Lung (tissue), 11 donors: ENCODE measurements at regions not wholly inside any gene's neighbourhood (a gene's known extent, or its start where the extent isn't known, plus 50 kb on each side); places are given as distances from the start of the nearest gene placed in this dataset.

Experiments
- ATAC-seq: fragments of 200-7000 bp; cut with Tn5 transposase; one replicate; pipeline ENCODE4 v1.9.1; 2020; ENCODE audit warnings: moderate number of reproducible peaks; ENCODE audit not compliant: insufficient read depth, low FRiP score
- DNase-seq, 3 donors: peaks; one replicate each; pipeline ENCODE4 v3.0.0-alpha.2; 2013 to 2017
- H3K27ac ChIP-seq, 2 donors: one replicate each; pipeline ENCODE4 v1.5.1; 2013; ENCODE audit warnings: mild to moderate bottlenecking in 2 of 2, moderate library complexity in 2 of 2, control low read depth in 1 of 2, inconsistent platforms in 1 of 2, low read depth in 1 of 2, low read length in 1 of 2
- H3K27me3 ChIP-seq, 3 donors: one replicate each; pipeline ENCODE4 v1.5.1; 2013; ENCODE audit warnings: low read length in 2 of 3; ENCODE audit not compliant: control insufficient read depth in 3 of 3, insufficient read depth in 3 of 3
- H3K36me3 ChIP-seq, 4 donors: one replicate each; pipeline ENCODE4 v1.5.1; 2013; ENCODE audit warnings: low read length in 4 of 4, mild to moderate bottlenecking in 1 of 4, moderate library complexity in 1 of 4; ENCODE audit not compliant: control insufficient read depth in 4 of 4, insufficient read depth in 4 of 4
- H3K4me1 ChIP-seq, 5 donors: one replicate each; pipeline ENCODE4 v1.5.1; 2013; ENCODE audit warnings: low read length in 5 of 5, mild to moderate bottlenecking in 2 of 5, moderate library complexity in 1 of 5; ENCODE audit not compliant: control insufficient read depth in 5 of 5, insufficient read depth in 5 of 5
- H3K4me3 ChIP-seq: one replicate; pipeline ENCODE4 v1.5.1; 2013; ENCODE audit warnings: mild to moderate bottlenecking, control low read depth, moderate library complexity
- H3K9ac ChIP-seq, 2 donors: one replicate each; pipeline ENCODE4 v1.5.1; 2013; ENCODE audit warnings: low read length in 2 of 2, control low read depth in 1 of 2; ENCODE audit not compliant: insufficient read depth in 1 of 2
- H3K9me3 ChIP-seq, 4 donors: one replicate each; pipeline ENCODE4 v1.5.1; 2013; ENCODE audit warnings: low read length in 3 of 4, mild to moderate bottlenecking in 1 of 4, moderate library complexity in 1 of 4; ENCODE audit not compliant: control insufficient read depth in 4 of 4, insufficient read depth in 3 of 4
- WGBS, 2 donors: extraction: QIAGEN DNeasy Blood & Tissue Kit; methylation state at CpG; one replicate each; pipeline ENCODE4 v1.1.7; 2013; 5-methylcytosine and 5-hydroxymethylcytosine counted together
- TF ChIP-seq, protein P1 (sequence below): IDR thresholded peaks from 2 replicates; pipeline ENCODE4 v1.5.1; 2012; ENCODE audit warnings: mild to moderate bottlenecking; ENCODE audit errors: control extremely low read depth, extremely low read depth
- donor health status: control.
- donor health status: control.
- donor health status: Bipolar disorder and iron deficiency.
- donor health status: healthy.
- donor health status: DM: yes; HTN: yes; CAD: no.

DNA sequence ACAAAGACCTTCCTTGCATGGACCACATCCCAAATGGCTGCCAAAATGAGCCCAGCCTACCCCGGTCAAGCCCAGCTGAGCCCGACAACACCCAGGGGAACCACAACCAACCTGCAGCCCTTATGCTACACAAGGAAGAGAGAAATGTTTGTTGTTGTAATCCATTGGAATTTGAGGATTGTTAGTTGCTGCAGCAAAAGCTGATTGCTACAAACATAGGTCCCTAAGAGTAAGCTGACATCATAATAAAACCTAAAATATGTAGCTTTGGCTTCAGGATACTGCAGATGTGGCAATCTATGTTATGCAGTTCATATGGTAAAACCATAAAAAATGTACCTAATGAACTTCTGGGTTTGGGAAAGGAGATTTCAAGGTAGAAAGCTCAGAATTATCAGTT is 65.5 kb upstream of the DNAH14 start:
- no peak overlapping the region for H3K4me3 ChIP-seq
- H3K36me3 ChIP-seq: no peaks in the 10 kb centered on the region
- 94 to 95% methylated on average over 2 of the region's 2 CpGs for WGBS, 2 donors
- H3K9me3 ChIP-seq: peaks cover 0 to 6% (median 3%) of the 10 kb centered on the region in 4 donors
- no peaks in the 10 kb centered on the region for H3K27me3 ChIP-seq
- no peak overlapping the region for H3K9ac ChIP-seq
- TF ChIP-seq, protein P1, sequence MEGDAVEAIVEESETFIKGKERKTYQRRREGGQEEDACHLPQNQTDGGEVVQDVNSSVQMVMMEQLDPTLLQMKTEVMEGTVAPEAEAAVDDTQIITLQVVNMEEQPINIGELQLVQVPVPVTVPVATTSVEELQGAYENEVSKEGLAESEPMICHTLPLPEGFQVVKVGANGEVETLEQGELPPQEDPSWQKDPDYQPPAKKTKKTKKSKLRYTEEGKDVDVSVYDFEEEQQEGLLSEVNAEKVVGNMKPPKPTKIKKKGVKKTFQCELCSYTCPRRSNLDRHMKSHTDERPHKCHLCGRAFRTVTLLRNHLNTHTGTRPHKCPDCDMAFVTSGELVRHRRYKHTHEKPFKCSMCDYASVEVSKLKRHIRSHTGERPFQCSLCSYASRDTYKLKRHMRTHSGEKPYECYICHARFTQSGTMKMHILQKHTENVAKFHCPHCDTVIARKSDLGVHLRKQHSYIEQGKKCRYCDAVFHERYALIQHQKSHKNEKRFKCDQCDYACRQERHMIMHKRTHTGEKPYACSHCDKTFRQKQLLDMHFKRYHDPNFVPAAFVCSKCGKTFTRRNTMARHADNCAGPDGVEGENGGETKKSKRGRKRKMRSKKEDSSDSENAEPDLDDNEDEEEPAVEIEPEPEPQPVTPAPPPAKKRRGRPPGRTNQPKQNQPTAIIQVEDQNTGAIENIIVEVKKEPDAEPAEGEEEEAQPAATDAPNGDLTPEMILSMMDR: no peak
- ATAC-seq: no peak
- H3K27ac ChIP-seq: no peak overlapping the region
- no peaks in the 10 kb centered on the region for H3K4me1 ChIP-seq
- no peak for DNase-seq

DNA sequence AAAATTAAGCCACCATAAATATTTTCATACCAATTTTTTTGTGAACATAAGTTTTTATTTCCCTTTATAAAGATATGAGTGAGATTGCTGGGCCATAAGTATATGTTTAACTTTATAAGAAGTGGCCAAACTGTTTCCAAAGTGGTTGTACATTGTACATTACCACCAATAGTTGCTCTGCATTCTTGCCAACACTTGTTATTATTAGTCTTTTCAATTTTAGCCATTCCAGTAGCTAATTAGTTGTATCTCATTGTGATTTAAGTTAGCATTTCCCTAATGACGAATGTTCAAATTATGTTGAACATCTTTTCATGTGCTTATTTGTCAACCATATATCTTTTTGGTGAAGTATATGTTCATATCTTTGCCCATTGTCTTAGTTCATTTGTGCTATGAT is 64.0 kb upstream of the DNAH14 start:
- WGBS, 2 donors: 85 to 88% methylated on average over 1 of the region's 1 CpG
- no peaks in the 10 kb centered on the region for H3K4me1 ChIP-seq
- ATAC-seq (no peak), DNase-seq (no peak)
- peaks cover 0 to 6% (median 3%) of the 10 kb centered on the region in 4 donors for H3K9me3 ChIP-seq
- H3K9ac ChIP-seq: no peak overlapping the region
- H3K4me3 ChIP-seq: no peak overlapping the region
- H3K27ac ChIP-seq: no peak overlapping the region
- H3K27me3 ChIP-seq: no peaks in the 10 kb centered on the region
- TF ChIP-seq, protein P1: no peak
- no peaks in the 10 kb centered on the region for H3K36me3 ChIP-seq

DNA sequence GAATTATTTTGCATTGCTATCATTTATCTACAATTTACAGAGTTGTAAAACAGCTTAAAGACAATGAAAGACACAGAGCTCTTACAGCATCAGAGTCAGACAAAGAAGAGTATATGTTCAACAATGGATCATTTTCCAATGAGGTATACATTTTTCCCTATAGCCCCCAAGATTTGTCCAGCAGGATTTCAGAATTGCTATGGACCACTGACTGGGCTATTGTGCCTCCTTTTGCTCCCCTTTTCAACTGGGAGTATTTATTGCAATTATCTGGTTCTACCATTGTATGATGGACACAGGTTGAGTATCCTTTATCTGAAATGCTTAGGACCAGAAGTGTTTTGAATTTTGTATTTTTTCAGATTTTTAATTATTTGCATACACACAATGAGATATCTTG is 62.5 kb upstream of the DNAH14 start:
- Histone ChIP-seq H3K9ac (no peak overlapping the region), H3K9me3 (peaks cover 0 to 6% (median 3%) of the 10 kb centered on the region in 4 donors), H3K4me3 (no peak overlapping the region), H3K4me1 (no peaks in the 10 kb centered on the region), H3K27me3 (no peaks in the 10 kb centered on the region), H3K27ac (no peak overlapping the region), H3K36me3 (no peaks in the 10 kb centered on the region)
- TF ChIP-seq, protein P1: no peak
- DNase-seq (no peak), ATAC-seq (no peak)

DNA sequence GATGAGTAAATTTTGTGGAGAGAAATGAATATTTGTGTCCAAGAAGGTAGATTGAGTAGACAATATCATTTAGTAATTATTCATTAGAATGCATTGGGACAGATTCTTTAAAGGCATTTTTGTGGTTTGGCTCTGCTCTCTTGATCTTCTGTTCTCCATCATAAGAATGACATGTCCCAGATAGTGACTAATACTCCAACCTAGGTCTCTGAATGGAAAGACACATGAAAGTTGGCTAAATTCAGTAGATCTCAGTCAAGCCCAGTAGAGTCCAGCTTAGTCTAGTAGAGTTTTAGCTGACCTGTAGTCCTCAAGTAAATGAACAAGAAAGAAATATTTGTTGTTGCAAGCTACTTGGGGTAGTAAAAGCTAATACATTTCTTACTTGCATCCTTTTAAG is 61.8 kb upstream of the DNAH14 start:
- Histone ChIP-seq H3K27ac (no peak overlapping the region), H3K27me3 (peaks cover 0 to 3% (median 0%) of the 10 kb centered on the region in 3 donors), H3K4me1 (peaks cover 0 to 4% (median 0%) of the 10 kb centered on the region in 5 donors), H3K4me3 (no peak overlapping the region), H3K36me3 (no peaks in the 10 kb centered on the region), H3K9ac (no peak overlapping the region), H3K9me3 (peaks cover 0 to 6% (median 3%) of the 10 kb centered on the region in 4 donors)
- ATAC-seq: no peak
- no peak for DNase-seq
- TF ChIP-seq, protein P1: no peak
